Muscle layer of duodenum (tissue), 2 donors: ENCODE measurements at regions not wholly inside any gene's neighbourhood (a gene's known extent, or its start where the extent isn't known, plus 50 kb on each side); places are given as distances from the start of the nearest gene placed in this dataset.

Experiments used
- H3K27ac ChIP-seq: one replicate; pipeline ENCODE4 v1.7.0; 2013; ENCODE audit warnings: mild to moderate bottlenecking, low read length
- H3K27me3 ChIP-seq: one replicate; pipeline ENCODE4 v1.7.0; 2013; ENCODE audit warnings: low read depth, mild to moderate bottlenecking, control low read depth, low read length
- H3K36me3 ChIP-seq, 2 donors: one replicate each; pipeline ENCODE4 v1.7.0; 2013; ENCODE audit warnings: low read length in 2 of 2, control low read depth in 1 of 2, mild to moderate bottlenecking in 1 of 2; ENCODE audit not compliant: insufficient read depth in 2 of 2, control insufficient read depth in 1 of 2
- H3K4me1 ChIP-seq, 2 donors: one replicate each; pipeline ENCODE4 v1.7.0; 2013; ENCODE audit warnings: low read length in 2 of 2, mild to moderate bottlenecking in 2 of 2, control low read depth in 1 of 2, moderate library complexity in 1 of 2; ENCODE audit not compliant: insufficient read depth in 2 of 2, control insufficient read depth in 1 of 2
- H3K4me3 ChIP-seq, 2 donors: one replicate each; pipeline ENCODE4 v1.7.0; 2013; ENCODE audit warnings: low read length in 2 of 2, low read depth in 1 of 2, mild to moderate bottlenecking in 1 of 2
- H3K9me3 ChIP-seq, 2 donors: one replicate each; pipeline ENCODE4 v1.7.0; 2013; ENCODE audit warnings: low read length in 2 of 2, control low read depth in 1 of 2, mild to moderate bottlenecking in 1 of 2; ENCODE audit not compliant: control insufficient read depth in 1 of 2
- donor health status: healthy.

DNA sequence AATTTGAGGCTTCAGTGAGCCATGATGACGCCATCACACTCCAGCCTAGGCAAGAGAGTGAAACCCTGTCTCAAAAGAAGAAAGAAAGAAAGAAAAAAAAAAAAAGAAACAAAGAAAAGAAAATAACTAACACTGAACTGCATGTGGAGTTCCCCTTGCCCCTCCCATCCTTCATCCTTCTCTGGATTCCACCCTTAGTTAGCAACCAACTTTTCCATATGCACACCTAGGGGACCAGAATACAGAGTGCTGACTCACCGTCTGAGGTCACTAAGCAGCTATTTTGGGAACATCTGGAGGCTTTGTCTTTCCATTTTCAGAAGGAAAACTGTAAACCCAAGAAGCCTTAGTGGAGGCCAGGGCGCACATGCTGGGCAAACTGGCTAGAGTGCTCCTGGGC lies 257.4 kb downstream of the MAFB start:
- no peaks in the 10 kb centered on the region for H3K9me3 ChIP-seq
- H3K36me3 ChIP-seq: no peaks in the 10 kb centered on the region
- no peaks in the 10 kb centered on the region for H3K27me3 ChIP-seq
- no peaks in the 10 kb centered on the region for H3K4me1 ChIP-seq
- H3K27ac ChIP-seq: no peak overlapping the region
- no peak overlapping the region for H3K4me3 ChIP-seq

DNA sequence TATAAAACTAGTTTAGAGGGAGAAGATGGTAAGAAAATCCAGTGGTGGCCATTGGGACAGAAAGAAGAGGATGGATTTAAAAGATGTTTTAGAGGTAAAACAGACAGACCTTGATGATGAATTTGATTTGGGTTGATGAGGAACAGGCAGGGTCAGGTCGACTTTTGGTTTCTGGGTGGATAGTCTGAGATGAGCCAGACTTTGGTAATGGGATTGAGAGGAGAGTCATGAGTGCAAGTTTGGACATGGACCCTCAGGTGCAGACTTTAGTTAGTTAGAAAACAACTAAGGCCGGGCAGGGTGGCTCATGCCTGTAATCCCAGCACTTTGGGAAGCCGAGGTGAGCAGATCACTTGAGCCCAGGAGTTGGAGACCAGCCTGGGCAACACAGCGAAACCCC lies 257.9 kb downstream of the MAFB start:
- Histone ChIP-seq H3K36me3 (no peaks in the 10 kb centered on the region), H3K9me3 (no peaks in the 10 kb centered on the region), H3K4me3 (no peak overlapping the region)

DNA sequence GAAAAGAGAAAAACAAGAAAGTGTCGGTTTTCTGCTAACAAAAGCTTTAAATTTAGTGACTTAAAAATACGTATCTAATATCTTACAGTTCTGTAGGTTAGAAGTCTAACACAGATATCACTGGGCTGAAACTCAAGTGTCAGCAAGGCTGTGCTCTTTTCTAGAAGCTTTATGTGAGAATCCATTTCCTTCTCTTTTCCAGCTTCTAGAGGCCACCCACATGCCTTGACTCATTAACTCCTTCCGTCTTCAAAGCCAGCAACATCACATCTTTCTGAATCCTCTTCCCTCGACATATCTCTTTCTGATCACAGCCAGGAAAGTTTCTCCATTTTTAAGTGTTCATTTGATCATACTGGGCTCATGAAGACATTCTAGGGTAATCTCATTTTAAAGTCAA lies 262.0 kb downstream of the MAFB start:
- Histone ChIP-seq H3K36me3 (no peaks in the 10 kb centered on the region), H3K4me3 (no peak overlapping the region), H3K9me3 (no peaks in the 10 kb centered on the region), H3K4me1 (no peaks in the 10 kb centered on the region), H3K27ac (no peak overlapping the region), H3K27me3 (no peaks in the 10 kb centered on the region)

More for the DNA sequence above, 257.9 kb downstream of the MAFB start:
- Histone ChIP-seq H3K27ac (no peak overlapping the region), H3K4me1 (no peaks in the 10 kb centered on the region), H3K27me3 (no peaks in the 10 kb centered on the region)

DNA sequence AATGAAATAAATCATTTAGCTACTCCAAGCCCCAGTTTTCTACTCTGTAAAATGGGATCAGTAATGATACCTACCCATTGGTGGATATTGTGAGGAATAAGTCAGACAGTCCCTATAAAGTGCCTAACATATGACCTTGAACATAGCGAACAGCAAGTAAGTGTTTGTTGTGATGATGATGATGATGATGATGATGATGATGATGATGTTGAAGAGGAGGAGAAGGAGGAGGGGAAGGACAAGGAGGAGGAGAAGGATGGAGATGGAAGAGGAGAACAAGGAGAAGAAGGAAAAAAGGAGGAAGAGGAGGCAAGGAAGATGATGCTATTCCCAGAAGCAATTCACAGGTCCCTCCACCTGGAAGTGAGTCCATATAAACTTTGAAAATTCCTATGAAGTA lies 264.3 kb downstream of the MAFB start:
- no peaks in the 10 kb centered on the region for H3K4me1 ChIP-seq
- no peak overlapping the region for H3K27ac ChIP-seq
- no peaks in the 10 kb centered on the region for H3K36me3 ChIP-seq
- no peaks in the 10 kb centered on the region for H3K27me3 ChIP-seq
- H3K4me3 ChIP-seq: no peak overlapping the region
- H3K9me3 ChIP-seq: no peaks in the 10 kb centered on the region

DNA sequence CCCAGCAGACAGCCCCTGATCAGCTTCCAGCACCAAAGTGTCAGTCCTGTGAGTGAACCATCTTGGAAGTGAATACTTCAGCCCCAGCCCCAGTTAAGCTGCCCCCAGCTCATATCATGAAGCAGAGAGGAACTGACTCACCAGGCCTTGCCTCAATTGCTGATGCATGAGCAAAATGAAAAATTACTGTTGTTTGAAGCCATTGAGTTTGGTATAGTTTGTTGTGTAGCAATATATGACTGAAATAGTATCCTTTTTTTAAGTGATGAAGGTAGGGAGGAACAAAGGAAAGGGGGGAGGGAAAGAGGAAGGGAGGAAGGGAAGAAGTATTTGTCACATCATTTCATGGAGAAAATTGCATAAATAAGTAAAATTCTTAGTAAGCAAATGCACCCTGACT lies 266.4 kb downstream of the MAFB start:
- H3K27me3 ChIP-seq: no peaks in the 10 kb centered on the region
- H3K27ac ChIP-seq: no peak overlapping the region
- no peaks in the 10 kb centered on the region for H3K4me1 ChIP-seq
- no peak overlapping the region for H3K4me3 ChIP-seq
- H3K9me3 ChIP-seq: no peaks in the 10 kb centered on the region
- H3K36me3 ChIP-seq: no peaks in the 10 kb centered on the region

DNA sequence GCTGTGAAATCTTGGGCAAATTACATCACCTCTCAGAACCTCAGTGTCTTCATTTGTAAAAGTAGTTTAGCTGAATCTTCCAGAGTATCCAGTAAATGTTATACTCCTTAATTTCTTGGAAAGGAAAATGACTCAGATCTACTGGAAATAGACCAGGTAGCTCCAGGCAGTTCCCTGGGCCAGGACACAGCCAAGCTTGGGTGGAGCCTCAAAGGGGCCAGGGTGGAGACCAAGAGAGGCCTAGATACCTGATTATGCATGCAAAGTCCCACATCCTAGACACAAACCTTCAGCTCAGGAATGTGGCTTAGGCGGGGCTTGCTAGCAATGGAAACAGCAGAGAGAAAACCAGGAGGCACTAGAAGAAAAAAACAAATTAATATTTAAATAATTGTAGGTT lies 272.8 kb downstream of the MAFB start:
- Histone ChIP-seq H3K36me3 (no peaks in the 10 kb centered on the region), H3K4me3 (no peak overlapping the region), H3K4me1 (no peaks in the 10 kb centered on the region), H3K27ac (no peak overlapping the region), H3K9me3 (peaks cover 8 to 12% of the 10 kb centered on the region in 2 donors), H3K27me3 (no peaks in the 10 kb centered on the region)

DNA sequence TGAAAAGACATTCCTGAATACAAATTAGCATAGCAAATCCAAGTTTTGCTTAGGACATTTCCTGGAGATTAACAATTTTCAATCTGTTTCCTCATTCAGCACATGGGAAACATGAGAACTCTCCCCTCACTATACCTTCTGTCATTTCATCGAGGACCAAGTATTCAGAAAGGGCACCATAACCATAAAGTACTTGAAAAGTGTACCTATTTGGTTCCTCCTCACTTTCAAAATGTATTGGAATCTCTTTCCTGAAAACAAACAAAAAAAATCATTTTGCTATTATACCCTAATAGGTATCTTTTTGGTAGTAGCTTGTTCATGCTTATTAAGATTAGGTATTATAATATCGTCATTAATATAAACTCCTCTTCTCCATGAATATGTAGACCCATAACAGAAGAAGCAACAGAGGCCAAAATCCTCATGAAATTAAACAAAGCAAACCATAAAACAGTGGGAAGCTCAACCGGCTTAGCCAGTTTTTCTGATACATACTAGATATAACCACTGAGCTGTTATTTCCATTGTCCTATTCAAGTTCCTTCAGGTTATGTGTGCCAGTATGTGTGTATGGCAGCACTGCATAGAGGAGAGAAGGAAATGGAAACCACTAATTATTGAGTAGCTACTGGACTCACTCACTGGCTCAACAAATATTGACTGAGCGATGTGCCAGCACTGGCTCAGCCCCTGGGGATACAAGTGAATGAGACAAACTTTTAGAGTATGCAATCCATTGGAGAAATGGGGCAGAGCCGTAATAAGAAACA lies 274.0 kb downstream of the MAFB start:
- H3K4me3 ChIP-seq: no peak overlapping the region
- H3K27ac ChIP-seq: no peak overlapping the region
- no peaks in the 10 kb centered on the region for H3K4me1 ChIP-seq
- H3K27me3 ChIP-seq: no peaks in the 10 kb centered on the region
- no peaks in the 10 kb centered on the region for H3K36me3 ChIP-seq
- peaks cover 8 to 12% of the 10 kb centered on the region in 2 donors for H3K9me3 ChIP-seq

DNA sequence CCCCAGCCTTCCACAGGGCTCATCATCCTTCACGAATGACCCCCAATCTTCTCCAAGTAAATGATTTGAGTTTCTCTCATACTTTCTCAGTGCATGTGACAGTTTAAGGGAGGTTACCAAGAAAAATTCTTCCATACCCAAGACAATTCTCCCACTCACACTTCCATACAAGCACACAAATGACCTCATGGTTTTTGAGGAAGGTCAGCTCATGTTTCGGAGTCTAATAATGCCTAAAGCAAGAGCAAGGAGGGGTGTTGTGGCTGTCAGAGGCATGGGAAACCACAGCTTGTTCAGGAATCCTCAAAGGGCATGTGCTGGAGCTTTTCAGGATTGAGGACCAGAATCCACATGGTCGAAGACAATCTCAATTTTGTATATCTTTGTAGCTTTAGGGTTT lies 279.0 kb downstream of the MAFB start:
- H3K9me3 ChIP-seq: no peaks in the 10 kb centered on the region
- H3K4me3 ChIP-seq: no peak overlapping the region
- H3K27me3 ChIP-seq: no peaks in the 10 kb centered on the region
- no peak overlapping the region for H3K27ac ChIP-seq
- H3K36me3 ChIP-seq: no peaks in the 10 kb centered on the region
- no peaks in the 10 kb centered on the region for H3K4me1 ChIP-seq

DNA sequence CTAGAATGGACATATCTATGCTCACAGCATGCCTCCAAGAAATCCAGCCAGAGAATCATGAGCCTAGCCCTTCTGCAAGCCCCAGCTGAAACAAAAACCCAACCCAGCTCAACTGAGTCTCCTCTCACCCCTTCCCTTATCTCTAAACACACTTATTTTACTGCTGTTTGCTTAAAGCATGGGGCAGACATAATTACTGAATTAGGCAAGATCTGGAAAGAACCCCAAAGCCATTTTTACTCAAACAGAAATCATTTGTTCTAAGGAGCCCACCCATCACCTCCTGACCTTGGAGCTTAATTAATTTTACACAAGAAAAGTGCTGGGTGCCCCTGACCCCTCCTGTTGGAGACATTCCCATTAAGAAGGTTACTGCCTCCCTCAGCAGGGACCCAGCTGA lies 291.6 kb downstream of the MAFB start:
- no peak overlapping the region for H3K4me3 ChIP-seq
- no peaks in the 10 kb centered on the region for H3K27me3 ChIP-seq
- no peaks in the 10 kb centered on the region for H3K36me3 ChIP-seq
- no peak overlapping the region for H3K27ac ChIP-seq
- no peaks in the 10 kb centered on the region for H3K4me1 ChIP-seq
- H3K9me3 ChIP-seq: no peaks in the 10 kb centered on the region

DNA sequence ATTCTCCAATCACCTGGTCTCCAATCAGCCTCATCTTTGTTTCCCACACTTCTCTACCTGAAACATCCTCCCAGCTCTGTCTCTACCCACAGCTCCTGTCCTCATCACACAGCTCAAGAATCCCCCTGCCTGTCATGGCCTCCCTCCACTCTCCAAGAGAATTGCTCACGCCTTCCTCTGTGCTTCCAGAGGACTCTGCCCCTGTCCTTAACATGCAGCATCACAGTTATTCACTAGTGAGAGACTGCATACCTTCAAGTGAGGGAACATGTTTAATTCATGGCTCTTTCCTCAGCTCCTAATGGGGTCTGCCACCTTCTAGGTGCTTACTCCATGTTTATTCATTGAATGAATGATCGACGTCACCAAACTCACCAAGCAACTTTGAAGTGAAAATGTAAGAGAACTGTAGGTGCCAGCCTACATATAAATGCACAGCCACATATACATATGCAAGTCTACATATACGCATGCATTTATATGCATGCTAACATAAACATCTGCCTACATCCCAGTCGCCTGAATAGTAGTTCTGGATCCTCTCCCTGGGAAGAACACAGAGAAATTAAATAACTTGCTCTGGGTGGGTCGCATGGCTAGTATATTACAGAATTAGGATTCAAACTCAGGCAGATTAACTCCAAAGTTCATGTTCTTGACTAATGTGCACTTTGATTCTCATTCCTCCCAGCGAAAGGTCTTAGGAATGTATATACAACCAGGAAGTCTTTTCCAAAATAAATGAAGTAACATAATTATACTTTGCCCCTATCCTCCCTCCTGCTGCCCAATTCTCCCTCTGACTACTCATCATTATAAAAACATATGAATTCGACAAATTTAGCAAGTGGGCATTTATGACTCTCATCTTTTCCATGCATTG lies 295.6 kb downstream of the MAFB start:
- Histone ChIP-seq H3K27ac (no peak overlapping the region), H3K9me3 (no peaks in the 10 kb centered on the region), H3K36me3 (no peaks in the 10 kb centered on the region), H3K4me3 (no peak overlapping the region), H3K27me3 (no peaks in the 10 kb centered on the region), H3K4me1 (no peaks in the 10 kb centered on the region)

DNA sequence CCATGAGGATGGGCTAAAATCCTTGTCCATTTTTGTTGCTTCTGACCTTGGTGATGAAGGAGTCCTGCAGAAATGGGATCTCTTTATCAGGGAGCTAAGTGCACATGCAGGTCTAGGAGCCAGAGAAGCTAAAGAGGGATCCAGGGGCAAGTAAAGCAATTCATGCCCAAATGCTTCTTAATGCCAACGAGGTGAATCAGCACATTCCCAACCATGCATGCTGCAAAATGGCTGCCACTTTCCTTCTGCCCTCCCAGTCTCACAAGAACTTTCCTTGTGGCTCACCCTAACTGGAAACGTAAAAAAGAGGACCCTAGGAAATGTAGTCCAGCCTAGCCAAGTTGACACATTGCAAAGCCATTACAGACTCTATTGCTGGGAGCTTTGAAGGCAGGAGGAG lies 298.4 kb downstream of the MAFB start:
- no peak overlapping the region for H3K4me3 ChIP-seq
- no peaks in the 10 kb centered on the region for H3K4me1 ChIP-seq
- no peaks in the 10 kb centered on the region for H3K27me3 ChIP-seq
- no peaks in the 10 kb centered on the region for H3K36me3 ChIP-seq
- H3K9me3 ChIP-seq: peaks cover 2 to 5% of the 10 kb centered on the region in 2 donors
- no peak overlapping the region for H3K27ac ChIP-seq
